Activated gamma-delta T cell treated with Interleukin-2 at 50 U/mL for 16 hours (primary cell): ENCODE measurements at regions not wholly inside any gene's neighbourhood (a gene's known extent, or its start where the extent isn't known, plus 50 kb on each side); places are given as distances from the start of the nearest gene placed in this dataset.

Source experiments
- DNase-seq: peaks from one replicate; pipeline ENCODE4 v3.0.0-alpha.2; 2020

DNA sequence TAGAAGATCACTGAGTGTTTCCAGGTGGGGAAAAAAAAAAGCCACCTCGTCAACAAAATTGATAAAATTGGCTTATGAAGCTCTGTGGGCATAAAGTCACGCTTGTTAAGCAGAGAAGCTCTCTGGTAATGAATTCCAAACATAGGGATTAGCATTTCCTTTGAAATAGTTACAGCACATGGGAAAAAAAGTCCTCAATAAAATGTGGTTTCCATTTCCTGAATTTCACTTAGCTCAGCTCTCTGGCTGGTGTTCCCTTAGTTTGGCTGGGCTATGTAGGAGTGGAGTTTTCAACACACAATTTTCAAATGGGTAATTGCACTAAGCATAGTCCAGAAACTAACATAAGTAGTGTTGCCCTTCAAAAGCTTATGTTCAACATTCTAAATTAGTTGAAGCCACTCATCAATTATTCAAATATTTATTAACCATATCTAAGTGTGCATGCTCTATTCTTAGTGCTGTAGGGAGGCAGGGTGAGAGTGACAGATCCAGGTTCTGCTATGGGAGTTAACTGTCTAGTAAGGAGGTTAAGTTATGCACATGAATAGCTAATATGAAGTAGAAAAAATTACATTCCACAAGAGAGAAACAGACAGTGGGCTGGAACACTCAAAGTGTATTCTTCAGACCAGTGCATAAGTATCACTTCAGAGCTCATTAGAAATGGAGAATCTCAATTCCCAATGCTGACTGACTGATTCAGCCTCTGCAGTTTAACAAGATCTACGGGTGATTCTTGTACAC is 445.7 kb downstream of the SMARCA1 start:
- DNase-seq = no peak

GRCh38 chrX:129071390-129071789 is 451.9 kb downstream of the SMARCA1 start:
- DNase-seq = no peak

DNA sequence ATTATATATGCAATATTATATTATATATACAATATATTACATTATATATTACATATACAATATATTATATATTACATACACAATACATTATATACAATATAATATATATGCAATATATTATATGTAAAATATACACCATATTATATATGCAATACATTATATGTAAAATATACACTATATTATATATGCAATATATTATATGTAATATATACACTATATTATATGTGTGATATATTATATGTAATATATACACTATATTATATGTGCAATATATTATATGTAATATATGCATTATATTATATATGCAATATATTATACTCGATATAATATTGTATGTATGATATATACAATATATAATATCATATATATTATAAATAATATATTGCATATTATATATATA is 457.4 kb downstream of the SMARCA1 start:
- no peak for DNase-seq

- no peak for DNase-seq
Measured at GRCh38 chrX:129058405-129058804, 464.9 kb downstream of the SMARCA1 start.

GRCh38 chrX:129043138-129043537 is 480.2 kb downstream of the SMARCA1 start:
- DNase-seq = no peak

DNA sequence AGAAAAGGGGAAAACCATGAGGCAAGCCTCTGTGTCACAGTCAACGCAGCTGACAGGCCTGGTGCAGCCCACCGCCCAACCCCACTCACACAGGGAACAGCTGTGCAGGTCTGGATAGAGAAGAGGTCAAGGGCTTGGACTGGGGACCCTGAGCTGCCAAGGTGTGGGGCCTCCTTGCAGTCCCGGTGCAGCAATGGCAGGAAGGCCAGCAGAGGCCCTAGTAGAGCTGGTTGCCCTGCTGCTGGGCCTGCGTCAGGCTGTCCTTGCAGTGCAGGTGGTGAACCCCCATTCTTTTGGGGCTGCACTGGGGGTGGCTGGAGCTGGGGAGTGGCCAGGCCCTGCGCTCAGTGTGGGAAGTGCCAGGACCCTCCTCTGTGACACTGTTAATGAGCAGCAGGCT is 482.0 kb downstream of the SMARCA1 start:
- DNase-seq = no peak

- no peak for DNase-seq
Measured at GRCh38 chrX:129040124-129040523, 483.2 kb downstream of the SMARCA1 start.

DNA sequence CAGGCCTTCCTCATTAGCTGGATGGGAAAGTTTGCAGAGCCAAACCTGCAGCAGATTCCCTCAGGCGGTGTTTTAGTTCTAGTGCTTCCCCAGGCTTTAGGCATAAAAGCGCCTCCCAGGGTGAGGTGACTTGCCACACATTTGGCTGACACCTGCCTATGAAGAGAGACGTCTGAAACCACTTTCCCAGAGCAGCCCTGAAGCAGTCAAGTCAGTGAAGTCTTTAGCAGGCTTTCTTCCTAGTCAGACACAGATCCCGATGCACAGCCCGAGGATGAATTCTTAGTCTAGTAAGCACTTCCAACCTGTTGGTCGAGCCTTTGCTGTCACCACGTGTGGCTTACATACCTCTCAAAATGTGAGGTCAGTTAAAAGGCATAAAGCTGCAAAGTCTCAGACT is 484.1 kb downstream of the SMARCA1 start:
- DNase-seq = no peak

DNA sequence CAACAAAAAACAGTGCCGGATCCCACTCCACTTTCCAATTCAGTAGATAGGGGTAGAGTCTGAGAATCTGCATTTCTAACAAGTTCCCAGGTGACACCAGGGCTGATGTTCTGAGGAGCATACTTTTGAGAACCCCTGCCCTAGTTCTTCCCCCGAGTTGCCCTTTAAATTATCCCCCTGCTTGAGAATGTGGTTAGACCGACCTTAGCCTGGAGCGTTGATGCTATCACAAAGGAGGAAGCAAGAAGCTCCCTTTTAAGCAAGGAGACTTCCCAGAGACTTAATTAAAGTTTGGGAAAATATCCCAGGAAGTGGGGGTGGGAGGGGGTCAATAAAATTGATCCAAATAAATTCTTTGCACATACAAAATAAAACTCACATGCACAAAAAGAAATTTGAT is 485.9 kb downstream of the SMARCA1 start:
- no peak for DNase-seq

GRCh38 chrX:129035180-129035579 is 488.1 kb downstream of the SMARCA1 start:
- DNase-seq = no peak

GRCh38 chrX:129034196-129034595 is 489.1 kb downstream of the SMARCA1 start:
- no peak for DNase-seq

- no peak for DNase-seq
Measured at GRCh38 chrX:129026202-129026601, 497.1 kb downstream of the SMARCA1 start.

DNA sequence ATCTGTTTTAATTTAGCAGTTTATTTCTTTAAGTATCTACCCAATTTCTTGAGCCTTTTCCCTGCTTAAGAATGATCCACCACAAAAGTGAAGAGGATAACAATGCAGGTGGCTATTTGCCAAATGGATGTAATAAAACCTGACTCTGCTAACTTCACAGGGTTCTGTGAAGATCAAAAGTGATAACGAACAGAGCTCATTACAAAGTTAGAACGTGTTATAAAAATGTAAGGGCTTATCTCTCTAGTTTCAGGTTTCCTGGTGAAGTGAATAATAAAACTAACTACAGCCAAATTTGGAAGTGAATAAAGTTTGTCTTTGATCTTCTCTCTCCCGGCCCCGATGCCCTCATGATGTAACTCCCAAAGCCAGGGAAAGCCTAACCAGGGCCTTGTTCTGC is 497.9 kb downstream of the SMARCA1 start:
- no peak for DNase-seq

- no peak for DNase-seq
Measured at GRCh38 chrX:129019412-129019811, 503.9 kb downstream of the SMARCA1 start.

DNA sequence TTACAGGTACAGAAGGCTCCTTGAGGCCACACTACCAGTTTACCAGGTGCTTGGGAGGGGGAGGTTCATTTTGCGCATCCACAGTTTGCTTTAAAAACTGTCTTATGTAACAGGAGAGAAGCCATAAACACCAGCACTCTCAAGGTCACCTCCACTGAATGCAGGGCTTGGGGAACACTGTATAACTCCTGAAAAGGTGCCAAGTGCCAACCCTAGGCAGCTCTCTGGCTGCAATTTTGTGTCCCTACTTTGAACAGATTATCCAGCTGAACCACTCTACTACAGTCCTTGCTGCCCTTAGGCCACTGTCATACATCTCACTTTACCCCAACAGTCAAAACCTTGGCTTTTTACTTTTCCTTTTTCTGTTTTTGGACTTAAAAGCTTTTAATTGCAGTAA is 507.9 kb downstream of the SMARCA1 start:
- no peak for DNase-seq

DNA sequence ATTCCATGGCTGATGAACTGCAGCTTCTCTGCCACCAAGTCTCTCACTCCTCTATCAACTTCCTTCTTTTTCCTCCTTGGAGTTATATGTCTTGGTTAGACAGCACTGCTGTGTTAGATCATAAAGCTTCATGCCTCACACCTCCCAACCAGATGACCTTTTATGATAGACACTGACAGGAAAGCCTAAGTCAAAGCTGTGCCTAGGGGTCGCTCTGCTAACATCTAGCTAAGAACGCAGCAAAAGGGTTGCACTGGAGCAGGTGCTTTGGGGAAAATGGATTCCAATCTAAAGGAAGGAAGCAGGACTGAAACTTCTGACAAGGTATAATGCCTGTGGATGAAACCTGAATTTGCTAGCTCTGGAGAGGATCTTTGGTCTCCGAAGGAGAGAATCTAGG is 509.7 kb downstream of the SMARCA1 start:
- DNase-seq = no peak

- DNase-seq = no peak
Measured at GRCh38 chrX:129007631-129008030, 515.7 kb downstream of the SMARCA1 start.

- no peak for DNase-seq
Measured at GRCh38 chrX:129006491-129006890, 516.8 kb downstream of the SMARCA1 start.

DNA sequence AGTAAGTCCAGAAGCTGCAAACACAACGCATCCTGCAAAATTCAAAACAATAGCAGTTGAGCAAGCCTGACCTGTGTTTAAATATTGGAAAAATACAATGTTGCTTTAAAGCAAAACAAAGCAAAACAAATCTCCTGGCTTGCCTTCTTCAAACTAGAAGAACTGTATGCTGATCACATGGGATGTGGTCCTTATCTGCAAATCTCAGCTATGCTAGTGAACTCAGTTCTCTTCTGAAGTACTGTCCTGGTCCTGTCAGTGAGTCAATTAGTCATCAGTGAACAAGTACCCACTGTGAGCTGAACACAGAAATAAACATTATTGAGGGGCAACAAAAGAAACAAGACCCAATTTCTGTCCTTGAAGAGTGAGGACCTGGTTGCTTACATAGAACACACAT is 522.5 kb downstream of the SMARCA1 start:
- DNase-seq = no peak

- no peak for DNase-seq
Measured at GRCh38 chrX:129000018-129000417, 523.3 kb downstream of the SMARCA1 start.

DNA sequence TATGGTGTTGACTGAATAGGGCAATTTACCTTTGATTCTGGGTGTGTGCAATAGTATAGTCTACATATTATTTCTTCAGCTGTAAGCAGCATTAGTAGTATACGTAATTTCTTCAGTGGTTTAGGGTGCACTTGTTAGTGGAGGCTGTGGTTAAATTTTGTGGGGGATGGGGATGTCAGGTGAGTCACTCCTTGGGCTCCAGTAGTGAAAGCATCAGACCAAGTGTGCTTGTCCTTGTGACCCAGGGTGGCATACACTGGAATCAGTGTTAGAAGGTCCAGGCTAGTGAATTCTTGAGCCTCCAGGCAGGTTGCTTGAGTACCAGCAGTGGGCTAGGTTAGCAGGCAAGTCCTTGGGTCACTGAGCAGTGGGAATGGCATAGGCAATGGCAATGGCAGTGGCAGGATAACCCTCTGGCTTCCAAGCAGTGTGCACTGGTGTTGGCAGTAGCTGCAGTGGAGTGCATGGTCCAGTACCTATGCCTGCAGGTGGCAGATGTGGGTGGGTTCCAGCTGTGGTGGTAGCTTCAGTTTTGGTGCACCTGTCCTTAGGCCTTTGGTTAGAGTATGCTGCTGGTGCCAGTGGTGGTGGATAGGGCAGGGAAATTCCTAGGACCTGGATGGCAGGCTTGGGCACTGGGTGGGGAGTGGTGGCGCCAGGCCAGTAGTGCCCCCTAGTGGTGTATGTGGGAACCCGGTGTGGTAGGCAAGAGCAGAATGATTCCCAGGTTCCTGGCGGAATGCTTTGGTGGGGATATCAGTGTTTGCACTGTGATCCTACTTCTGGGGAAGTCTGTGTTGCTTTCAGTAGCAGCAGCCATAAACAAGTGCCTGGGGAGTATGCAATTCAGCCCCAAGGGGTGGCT is 531.0 kb downstream of the SMARCA1 start:
- DNase-seq = no peak

GRCh38 chrX:128975745-128976144 is 547.5 kb downstream of the SMARCA1 start:
- no peak for DNase-seq

- DNase-seq = no peak
Measured at GRCh38 chrX:128973033-128973432, 550.3 kb downstream of the SMARCA1 start.

GRCh38 chrX:128961290-128961689 is 562.0 kb downstream of the SMARCA1 start:
- DNase-seq = no peak
